Endothelial cell of umbilical vein (primary cell): ENCODE measurements at regions not wholly inside any gene's neighbourhood (a gene's known extent, or its start where the extent isn't known, plus 50 kb on each side); places are given as distances from the start of the nearest gene placed in this dataset.

Source experiments
- BruUV-seq: library from RNA; stranded (reverse); fragments of 400-500 nt; replicated peaks from 2 replicates; lab custom pipeline; 2021; lab: Mats Ljungman, UMichigan
- CTCF ChIA-PET: fragments of 300-600, 350-600 bp; sonication (Branson Sonifier 250); formaldehyde crosslinking; loops from one replicate; lab custom pipeline; 2021; ENCODE audit warnings: antibody characterized with exemption, inconsistent platforms; lab: Charles Lee
- POLR2A ChIA-PET: fragments of 300-600, 350-600 bp; sonication (Branson Sonifier 250); formaldehyde crosslinking; loops from one replicate; lab custom pipeline; 2021; ENCODE audit warnings: antibody characterized with exemption, inconsistent platforms; lab: Charles Lee
- DNase-seq: peaks from one replicate; pipeline ENCODE4 v3.0.0-alpha.2; 2011; ENCODE audit warnings: low read depth, low spot score
- FAIRE-seq: peaks from 2 replicates; lab custom pipeline; 2011; peaks lifted over from hg19 to GRCh38; lab: Jason Lieb, UNC
- H2AFZ ChIP-seq: 2 replicates; pipeline ENCODE4 v1.6.0; 2012; ENCODE audit warnings: low read depth, low read length, control low read depth, inconsistent platforms
- H3K27ac ChIP-seq: 2 replicates; pipeline ENCODE4 v1.5.1; 2011; ENCODE audit warnings: low read depth, mild to moderate bottlenecking, control low read depth, low read length, moderate library complexity; ENCODE audit not compliant: insufficient read depth
- H3K27me3 ChIP-seq, 2 experiments: 2 replicates each; pipeline versions ENCODE4 v1.6.0 to v1.6.1; 2011; ENCODE audit warnings: low read length in 2 of 2, mixed read lengths in 1 of 2; ENCODE audit not compliant: control insufficient read depth in 2 of 2, insufficient read depth in 2 of 2
- H3K36me3 ChIP-seq, 2 experiments: 2 replicates in 1 of 2; 3 replicates in 1 of 2; pipeline ENCODE4 v1.5.1; 2011; ENCODE audit warnings: low read length in 2 of 2, mild to moderate bottlenecking in 1 of 2, moderate library complexity in 1 of 2; ENCODE audit not compliant: control insufficient read depth in 2 of 2, insufficient read depth in 2 of 2; ENCODE audit errors: extremely low read depth in 1 of 2
- H3K4me1 ChIP-seq: 3 replicates; pipeline ENCODE4 v1.5.1; 2011; ENCODE audit warnings: mild to moderate bottlenecking, low read length; ENCODE audit not compliant: control insufficient read depth, insufficient read depth; ENCODE audit errors: extremely low read depth
- H3K4me2 ChIP-seq: 2 replicates; pipeline ENCODE4 v1.6.1; 2011; ENCODE audit warnings: low read length, control low read depth, mixed read lengths; ENCODE audit not compliant: insufficient read depth
- H3K4me3 ChIP-seq, 3 experiments: fragments of 200-600 bp in 1 of 3; sonication (generic), shearing (Covaris generic) in 1 of 3; replicated peaks in 1 of 3; 2 replicates each; pipeline ENCODE4 v1.5.1; 2011 to 2016; ENCODE audit warnings: control low read depth in 3 of 3, low read length in 3 of 3, mild to moderate bottlenecking in 2 of 3, inconsistent platforms in 1 of 3, low read depth in 1 of 3, moderate library complexity in 1 of 3; ENCODE audit not compliant: insufficient read depth in 1 of 3
- H3K79me2 ChIP-seq: 2 replicates; pipeline ENCODE4 v1.6.0; 2012; ENCODE audit warnings: low read length, inconsistent platforms; ENCODE audit not compliant: control insufficient read depth, insufficient read depth
- H3K9ac ChIP-seq: replicated peaks from 2 replicates; pipeline ENCODE3; 2011; ENCODE audit warnings: low read length, control low read depth; ENCODE audit not compliant: insufficient read depth; ENCODE audit errors: extremely low read depth
- H3K9me1 ChIP-seq: replicated peaks from 3 replicates; pipeline ENCODE4 v1.6.0; 2011; ENCODE audit warnings: mild to moderate bottlenecking, low read length; ENCODE audit not compliant: control insufficient read depth, insufficient read depth; ENCODE audit errors: extremely low read depth
- H3K9me3 ChIP-seq: replicated peaks from 2 replicates; pipeline ENCODE4 v1.5.1; 2012; ENCODE audit warnings: low read length, inconsistent platforms; ENCODE audit not compliant: control insufficient read depth, insufficient read depth
- H4K20me1 ChIP-seq: replicated peaks from 2 replicates; pipeline ENCODE3; 2011; ENCODE audit warnings: mild to moderate bottlenecking, low read length; ENCODE audit not compliant: control insufficient read depth, insufficient read depth; ENCODE audit errors: extremely low read depth
- CTCF ChIP-seq, 2 donors: IDR thresholded peaks; 1 replicate in 1 of 2; 2 replicates in 1 of 2; pipeline ENCODE4 v1.5.1; 2011; ENCODE audit warnings: low read length in 2 of 2, mild to moderate bottlenecking in 2 of 2, moderate library complexity in 2 of 2, control low read depth in 1 of 2, inconsistent platforms in 1 of 2, low read depth in 1 of 2; ENCODE audit not compliant: insufficient read depth in 1 of 2; ENCODE audit errors: extremely low read depth in 1 of 2
- EZH2 ChIP-seq: IDR thresholded peaks from 2 replicates; pipeline ENCODE4 v1.6.1; 2012; ENCODE audit warnings: borderline replicate concordance, low read depth, mild to moderate bottlenecking, moderate library complexity, low read length, inconsistent platforms; ENCODE audit not compliant: severe bottlenecking
- FOS ChIP-seq: IDR thresholded peaks from 2 replicates; pipeline ENCODE4 v1.6.1; 2011; ENCODE audit warnings: mild to moderate bottlenecking, low read length, moderate library complexity, borderline replicate concordance; ENCODE audit not compliant: insufficient read depth
- GATA2 ChIP-seq: IDR thresholded peaks from 2 replicates; pipeline ENCODE4 v1.7.0; 2011; ENCODE audit warnings: low read depth, mild to moderate bottlenecking, moderate library complexity, mixed read lengths, low read length; ENCODE audit not compliant: insufficient read length, insufficient read depth
- JUN ChIP-seq: IDR thresholded peaks from 2 replicates; pipeline ENCODE4 v1.6.1; 2011; ENCODE audit warnings: borderline replicate concordance, low read depth; ENCODE audit not compliant: insufficient read length, insufficient read depth
- MAX ChIP-seq: IDR thresholded peaks from 2 replicates; pipeline ENCODE4 v1.6.1; 2011; ENCODE audit not compliant: insufficient read depth, insufficient read length
- MYC ChIP-seq: IDR thresholded peaks from one replicate; pipeline ENCODE4 v1.6.1; 2011; ENCODE audit warnings: mild to moderate bottlenecking, low read depth, low read length
- POLR2A ChIP-seq: IDR thresholded peaks from 2 replicates; pipeline ENCODE4 v1.6.1; 2012; ENCODE audit warnings: low read depth, mild to moderate bottlenecking, control low read depth, low read length
- POLR2AphosphoS5 ChIP-seq: IDR thresholded peaks from 2 replicates; pipeline ENCODE4 v1.6.1; 2012; ENCODE audit warnings: low read depth, mild to moderate bottlenecking, control low read depth, low read length, moderate library complexity; ENCODE audit not compliant: insufficient read depth
- dilution Hi-C: fragments of 300-500 bp; cut with MboI; formaldehyde crosslinking; loops from one replicate; pipeline ENCODE4 v1.15.0; 2019; ENCODE audit warnings: low sequenced_read_pairs; ENCODE audit not compliant: extremely low pct_ligation_motif_present
- intact Hi-C: fragments of 100-400 bp; cut with micrococcal nuclease; formaldehyde crosslinking; loops from one replicate; pipeline ENCODE4 v1.10.0; 2022

- CTCF ChIA-PET, result no interaction called here
- Histone ChIP-seq H3K9ac (no peak overlapping the region), H3K4me2 (no peak overlapping the region), H3K4me3 (no peak overlapping the region), H3K79me2 (no peaks in the 10 kb centered on the region), H3K27me3 (no peaks in the 10 kb centered on the region), H3K36me3 (no peaks in the 10 kb centered on the region), H3K27ac (no peak overlapping the region), H3K4me1 (no peaks in the 10 kb centered on the region), H4K20me1 (no peaks in the 10 kb centered on the region), H3K9me1 (no peaks in the 10 kb centered on the region), H2AFZ (no peak overlapping the region), H3K9me3 (no peaks in the 10 kb centered on the region)
- BruUV-seq, result no TSS peak
- TF ChIP-seq MAX (no peak), POLR2A (no peak), GATA2 (no peak), FOS (no peak), JUN (no peak), EZH2 (no peak), POLR2AphosphoS5 (no peak), MYC (no peak), CTCF (IDR thresholded peaks at IDR 0.05; ENCODE audit: extremely low read depth in 1 of 2, insufficient read depth in 1 of 2, low read depth in 1 of 2, low read length in 2 of 2) (no peak)
- no peak for FAIRE-seq
- dilution Hi-C loops (no loop called here), intact Hi-C loops (no loop called here)
- no peak for DNase-seq
- POLR2A ChIA-PET, result no interaction called here
Measured at GRCh38 chr11:23590596-23591308, 730.5 kb upstream of the CCDC179 start.
